A549 (cell line): ENCODE measurements at regions not wholly inside any gene's neighbourhood (a gene's known extent, or its start where the extent isn't known, plus 50 kb on each side); places are given as distances from the start of the nearest gene placed in this dataset.

Experiments
- ATAC-seq, 2 experiments: fragments of 200-7000 bp in 1 of 2; fragments of >200 bp in 1 of 2; cut with Nextera tagmentation in 1 of 2; cut with Tn5 transposase in 1 of 2; 3 replicates each; pipeline versions ENCODE4 v1.8.0 to v1.9.1; 2018 to 2020; ENCODE audit warnings: mild to moderate bottlenecking in 1 of 2, moderate library complexity in 1 of 2
- CTCF ChIA-PET: fragments of 300-600 bp; sonication (Branson Sonifier 250); formaldehyde crosslinking; extraction: SDS; loops from one replicate; lab custom pipeline; 2021; ENCODE audit warnings: antibody characterized with exemption, inconsistent platforms; lab: Yijun Ruan, JAX
- POLR2A ChIA-PET: fragments of 350-600 bp; formaldehyde crosslinking; extraction: SDS; loops from one replicate; lab custom pipeline; 2021; ENCODE audit warnings: antibody characterized with exemption, inconsistent platforms; lab: Yijun Ruan, JAX
- DNase-seq, 2 experiments: peaks; one replicate each; pipeline versions ENCODE4 v3.0.0 to v3.0.0-alpha.2; 2011 to 2016; ENCODE audit warnings: low read depth in 1 of 2, low spot score in 1 of 2
- FAIRE-seq: peaks from 2 replicates; lab custom pipeline; 2011; peaks lifted over from hg19 to GRCh38; lab: Jason Lieb, UNC
- H3K27ac ChIP-seq, 2 experiments: fragments of >200 bp; sonication (Bioruptor Twin); formaldehyde crosslinking; 3 replicates each; pipeline ENCODE4 v1.5.1; 2016 to 2017
- H3K4me1 ChIP-seq: fragments of >200 bp; sonication (Bioruptor Twin); formaldehyde crosslinking; 3 replicates; pipeline ENCODE4 v1.6.1; 2016
- H3K4me2 ChIP-seq: fragments of >200 bp; sonication (Bioruptor Twin); formaldehyde crosslinking; 3 replicates; pipeline ENCODE4 v1.6.1; 2016
- H3K4me3 ChIP-seq: fragments of >200 bp; sonication (Bioruptor Twin); formaldehyde crosslinking; 3 replicates; pipeline ENCODE4 v1.5.1; 2016
- H3K9me3 ChIP-seq: fragments of >200 bp; sonication (Bioruptor Twin); formaldehyde crosslinking; 3 replicates; pipeline ENCODE4 v1.6.1; 2016
- BHLHE40 ChIP-seq: IDR thresholded peaks from 2 replicates; pipeline ENCODE4 v1.6.1; 2012; ENCODE audit warnings: low read depth, low read length, inconsistent platforms
- E2F6 ChIP-seq: IDR thresholded peaks from 2 replicates; pipeline ENCODE4 v1.6.1; 2012; ENCODE audit warnings: low read depth, borderline replicate concordance
- EP300 ChIP-seq, 2 experiments: fragments of >200 bp; sonication (Bioruptor Twin); formaldehyde crosslinking; IDR thresholded peaks; 2 replicates in 1 of 2; 3 replicates in 1 of 2; pipeline ENCODE4 v1.6.1; 2016 to 2017
- FOSB ChIP-seq: fragments of 250-450 bp; sonication (Bioruptor Pico); IDR thresholded peaks from 2 replicates; pipeline ENCODE4 v1.5.0; 2020; ENCODE audit warnings: mild to moderate bottlenecking, moderate library complexity
- FOSL2 ChIP-seq, 2 experiments: fragments of 450-650 bp in 1 of 2; fragments of >200 bp in 1 of 2; sonication (Bioruptor Twin) in 1 of 2; formaldehyde crosslinking; IDR thresholded peaks; 2 replicates each; pipeline versions ENCODE4 v1.5.0 to v1.6.1; 2016 to 2020; ENCODE audit warnings: mild to moderate bottlenecking in 1 of 2, moderate library complexity in 1 of 2
- FOXS1 ChIP-seq: fragments of 250-450 bp; sonication (Bioruptor Pico); IDR thresholded peaks from 2 replicates; pipeline ENCODE4 v1.5.0; 2020; ENCODE audit warnings: mild to moderate bottlenecking, moderate library complexity
- GATA3 ChIP-seq: IDR thresholded peaks from 2 replicates; pipeline ENCODE4 v1.6.1; 2012; ENCODE audit warnings: borderline replicate concordance
- HES2 ChIP-seq: fragments of >200 bp; sonication (Bioruptor Twin); formaldehyde crosslinking; IDR thresholded peaks from 2 replicates; pipeline ENCODE4 v1.6.1; 2016
- JUNB ChIP-seq: fragments of >200 bp; sonication (Bioruptor Twin); formaldehyde crosslinking; IDR thresholded peaks from 2 replicates; pipeline ENCODE4 v1.6.1; 2016
- MAFK ChIP-seq: fragments of 450-650 bp; IDR thresholded peaks from 2 replicates; pipeline ENCODE4 v1.6.1; 2014; ENCODE audit not compliant: partially characterized antibody
- MAZ ChIP-seq: fragments of 150-350 bp; IDR thresholded peaks from 2 replicates; pipeline ENCODE4 v1.6.1; 2014; ENCODE audit warnings: antibody characterized with exemption, low read depth, low read length, borderline replicate concordance
- NPAS2 ChIP-seq: fragments of 250-450 bp; sonication (Bioruptor Pico); IDR thresholded peaks from 2 replicates; pipeline ENCODE4 v1.8.0; 2022; ENCODE audit warnings: mild to moderate bottlenecking, moderate library complexity, borderline replicate concordance
- NR3C1 ChIP-seq: fragments of >200 bp; sonication (Bioruptor Twin); formaldehyde crosslinking; IDR thresholded peaks from 3 replicates; pipeline ENCODE4 v1.6.1; 2017
- PHF8 ChIP-seq: fragments of 200-600 bp; sonication (generic); IDR thresholded peaks from 2 replicates; pipeline ENCODE4 v1.6.1; 2016; ENCODE audit warnings: low read depth, mild to moderate bottlenecking, antibody characterized with exemption, moderate library complexity, borderline replicate concordance
- POLR2A ChIP-seq: IDR thresholded peaks from 2 replicates; pipeline ENCODE4 v1.6.1; 2012; ENCODE audit warnings: mild to moderate bottlenecking, low read length
- RAD21 ChIP-seq, 2 experiments: fragments of >200 bp in 1 of 2; sonication (Bioruptor Twin) in 1 of 2; formaldehyde crosslinking in 1 of 2; IDR thresholded peaks in 1 of 2; conservative IDR thresholded peaks in 1 of 2; 2 replicates in 1 of 2; 3 replicates in 1 of 2; pipeline ENCODE4 v1.6.1; 2012 to 2018; ENCODE audit warnings: inconsistent platforms in 1 of 2
- RARB ChIP-seq: fragments of 250-450 bp; sonication (Bioruptor Pico); IDR thresholded peaks from 2 replicates; pipeline ENCODE4 v1.8.0; 2021; ENCODE audit warnings: mild to moderate bottlenecking, moderate library complexity
- RFX5 ChIP-seq: fragments of 450-650 bp; IDR thresholded peaks from 2 replicates; pipeline ENCODE4 v1.7.1; 2014; ENCODE audit warnings: antibody characterized with exemption, mild to moderate bottlenecking, moderate library complexity
- SREBF2 ChIP-seq: fragments of 450-650 bp; IDR thresholded peaks from 2 replicates; pipeline ENCODE4 v1.6.1; 2014; ENCODE audit warnings: mild to moderate bottlenecking, moderate library complexity
- TFCP2L1 ChIP-seq: fragments of 250-450 bp; sonication (Bioruptor Pico); IDR thresholded peaks from 2 replicates; pipeline ENCODE4 v1.5.0; 2021; ENCODE audit warnings: mild to moderate bottlenecking
- TP53 ChIP-seq: fragments of 250-450 bp; sonication (Bioruptor Pico); IDR thresholded peaks from 2 replicates; pipeline ENCODE4 v1.5.0; 2021; ENCODE audit warnings: mild to moderate bottlenecking, moderate library complexity
- ZC3H11A ChIP-seq: fragments of 450-650 bp; IDR thresholded peaks from 2 replicates; pipeline ENCODE4 v1.6.1; 2014; ENCODE audit warnings: antibody characterized with exemption, mild to moderate bottlenecking
- ZFP36 ChIP-seq: fragments of 450-650 bp; IDR thresholded peaks from 2 replicates; pipeline ENCODE4 v1.6.1; 2014; ENCODE audit warnings: borderline replicate concordance; ENCODE audit not compliant: partially characterized antibody
- ZSCAN20 ChIP-seq: fragments of 250-450 bp; sonication (Bioruptor Pico); IDR thresholded peaks from 2 replicates; pipeline ENCODE4 v1.8.0; 2022; ENCODE audit warnings: mild to moderate bottlenecking, moderate library complexity
- WGBS: methylation state at CpG from one replicate; pipeline ENCODE4 v1.1.6; 2017; ENCODE audit errors: missing lambda C conversion rate; 5-methylcytosine and 5-hydroxymethylcytosine counted together
- TF ChIP-seq, protein P1 (sequence below): fragments of 450-650 bp; IDR thresholded peaks from 2 replicates; pipeline ENCODE4 v1.6.1; 2014; ENCODE audit warnings: antibody characterized with exemption
- TF ChIP-seq, protein P2 (sequence below): IDR thresholded peaks from 2 replicates; pipeline ENCODE4 v1.6.1; 2012
- TF ChIP-seq, protein P3 (sequence below): IDR thresholded peaks from 2 replicates; pipeline ENCODE4 v1.6.1; 2012

DNA sequence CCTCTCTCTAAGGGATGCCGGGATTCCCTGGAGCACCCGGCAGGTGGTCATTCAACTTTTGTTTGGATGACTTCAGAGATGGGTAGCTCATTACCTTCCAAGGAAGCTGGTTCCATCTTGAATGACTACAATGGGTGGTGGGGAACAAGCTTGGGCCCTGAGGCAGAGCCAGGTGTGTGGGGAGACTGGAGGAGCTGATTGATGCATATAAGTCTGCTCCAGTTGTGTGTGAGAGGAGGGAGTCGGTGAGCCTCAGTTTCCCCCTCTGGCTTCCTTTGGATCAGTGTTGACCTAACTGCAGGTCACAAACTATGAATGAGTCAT lies 133.8 kb upstream of the ZBTB40 start (continued):
- TF ChIP-seq, protein P1, sequence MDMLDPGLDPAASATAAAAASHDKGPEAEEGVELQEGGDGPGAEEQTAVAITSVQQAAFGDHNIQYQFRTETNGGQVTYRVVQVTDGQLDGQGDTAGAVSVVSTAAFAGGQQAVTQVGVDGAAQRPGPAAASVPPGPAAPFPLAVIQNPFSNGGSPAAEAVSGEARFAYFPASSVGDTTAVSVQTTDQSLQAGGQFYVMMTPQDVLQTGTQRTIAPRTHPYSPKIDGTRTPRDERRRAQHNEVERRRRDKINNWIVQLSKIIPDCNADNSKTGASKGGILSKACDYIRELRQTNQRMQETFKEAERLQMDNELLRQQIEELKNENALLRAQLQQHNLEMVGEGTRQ, result no peak
- no peak for TF ChIP-seq ZFP36
- no peak for TF ChIP-seq FOSL2 (IDR thresholded peaks at IDR 0.05)
- TF ChIP-seq FOSL2 (CRISPR knock-in tag; IDR thresholded peaks at IDR 0.05), result no peak
- no peak for TF ChIP-seq TFCP2L1 (CRISPR knock-in tag)
- no peak for TF ChIP-seq BHLHE40

- CTCF ChIA-PET, result no interaction called here
- H3K4me2 ChIP-seq, result no peak overlapping the region
- H3K4me3 ChIP-seq, result no peak overlapping the region
- 61% methylated on average over 19 of the region's 24 CpGs for WGBS
- TF ChIP-seq RAD21 (conservative IDR thresholded peaks at IDR 0.05 in 1 of 2, IDR thresholded peaks at IDR 0.05 in 1 of 2) (no peak), MAFK (no peak), RARB (CRISPR knock-in tag) (no peak), TFCP2L1 (CRISPR knock-in tag) (no peak), RFX5 (no peak), ZSCAN20 (CRISPR knock-in tag) (no peak), EP300 (IDR thresholded peaks at IDR 0.05) (no peak), FOXS1 (no peak), FOSL2 (IDR thresholded peaks at IDR 0.05) (no peak), FOSL2 (CRISPR knock-in tag; IDR thresholded peaks at IDR 0.05) (no peak), SREBF2 (no peak), GATA3 (no peak), MAZ (no peak), FOSB (CRISPR knock-in tag) (no peak), JUNB (no peak), NR3C1 (no peak), NPAS2 (CRISPR knock-in tag) (no peak), HES2 (no peak), PHF8 (no peak), E2F6 (no peak)
- TF ChIP-seq, protein P2, sequence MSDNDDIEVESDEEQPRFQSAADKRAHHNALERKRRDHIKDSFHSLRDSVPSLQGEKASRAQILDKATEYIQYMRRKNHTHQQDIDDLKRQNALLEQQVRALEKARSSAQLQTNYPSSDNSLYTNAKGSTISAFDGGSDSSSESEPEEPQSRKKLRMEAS, result no peak
- TF ChIP-seq, all 56 proteins: peak for 0
- POLR2A ChIA-PET, result no interaction called here
- Histone ChIP-seq H3K4me1 (no peaks in the 10 kb centered on the region), H3K27ac (no peak overlapping the region), H3K9me3 (no peaks in the 10 kb centered on the region)
- DNase-seq (no peak), FAIRE-seq (no peak), ATAC-seq (no peak)
These were observed 133.2 kb upstream of the ZBTB40 start for GRCh38 chr1:22318279-22318981.

DNA sequence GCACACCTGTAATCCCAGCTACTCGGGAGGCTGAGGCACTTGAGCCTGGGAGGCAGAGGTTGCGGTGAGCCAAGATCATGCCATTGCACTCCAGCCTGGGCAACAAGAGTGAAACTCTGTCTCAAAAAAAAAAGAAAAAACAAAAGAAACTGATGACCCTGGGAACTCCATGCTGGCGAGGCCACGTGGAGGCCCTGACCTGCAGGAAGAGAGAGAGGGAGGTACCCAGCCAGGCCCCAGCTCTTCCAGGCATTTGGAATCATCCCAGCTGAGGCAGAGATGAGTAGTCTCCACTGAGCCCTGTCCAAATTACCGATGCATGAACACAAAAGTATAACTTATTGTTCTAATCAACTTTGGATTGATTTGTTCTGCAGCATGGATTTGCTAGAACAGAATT lies 132.0 kb upstream of the ZBTB40 start:
- POLR2A ChIA-PET, result no interaction called here
- H3K4me1 ChIP-seq, result no peaks in the 10 kb centered on the region
- 76% methylated on average over 5 of the region's 5 CpGs for WGBS
- DNase-seq, result no peak
- H3K27ac ChIP-seq, result no peak overlapping the region
- no peak for ATAC-seq
- FAIRE-seq, result no peak
- CTCF ChIA-PET, result interaction anchor here (0.6 to 1.4 kb wide), 2 partner anchors 14 to 68 kb away, joined by 3 to 4 read pairs; no protein-coding TSS in a partner anchor
- H3K4me2 ChIP-seq, result no peak overlapping the region
- H3K4me3 ChIP-seq, result no peak overlapping the region
- TF ChIP-seq, protein P3, sequence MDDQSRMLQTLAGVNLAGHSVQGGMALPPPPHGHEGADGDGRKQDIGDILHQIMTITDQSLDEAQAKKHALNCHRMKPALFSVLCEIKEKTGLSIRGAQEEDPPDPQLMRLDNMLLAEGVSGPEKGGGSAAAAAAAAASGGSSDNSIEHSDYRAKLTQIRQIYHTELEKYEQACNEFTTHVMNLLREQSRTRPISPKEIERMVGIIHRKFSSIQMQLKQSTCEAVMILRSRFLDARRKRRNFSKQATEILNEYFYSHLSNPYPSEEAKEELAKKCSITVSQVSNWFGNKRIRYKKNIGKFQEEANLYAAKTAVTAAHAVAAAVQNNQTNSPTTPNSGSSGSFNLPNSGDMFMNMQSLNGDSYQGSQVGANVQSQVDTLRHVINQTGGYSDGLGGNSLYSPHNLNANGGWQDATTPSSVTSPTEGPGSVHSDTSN, result no peak
- TF ChIP-seq PHF8, result no peak
- TF ChIP-seq POLR2A, result no peak
- no peak for TF ChIP-seq RAD21 (conservative IDR thresholded peaks at IDR 0.05 in 1 of 2, IDR thresholded peaks at IDR 0.05 in 1 of 2)
- TF ChIP-seq GATA3, result no peak
- TF ChIP-seq ZSCAN20 (CRISPR knock-in tag), result no peak
- TF ChIP-seq TP53 (CRISPR knock-in tag), result no peak
- no peak for TF ChIP-seq ZC3H11A
- H3K9me3 ChIP-seq, result no peaks in the 10 kb centered on the region
